ENCODE measurements at regions not wholly inside any gene's neighbourhood (a gene's known extent, or its start where the extent isn't known, plus 50 kb on each side); places are given as distances from the start of the nearest gene placed in this dataset.

DNA sequence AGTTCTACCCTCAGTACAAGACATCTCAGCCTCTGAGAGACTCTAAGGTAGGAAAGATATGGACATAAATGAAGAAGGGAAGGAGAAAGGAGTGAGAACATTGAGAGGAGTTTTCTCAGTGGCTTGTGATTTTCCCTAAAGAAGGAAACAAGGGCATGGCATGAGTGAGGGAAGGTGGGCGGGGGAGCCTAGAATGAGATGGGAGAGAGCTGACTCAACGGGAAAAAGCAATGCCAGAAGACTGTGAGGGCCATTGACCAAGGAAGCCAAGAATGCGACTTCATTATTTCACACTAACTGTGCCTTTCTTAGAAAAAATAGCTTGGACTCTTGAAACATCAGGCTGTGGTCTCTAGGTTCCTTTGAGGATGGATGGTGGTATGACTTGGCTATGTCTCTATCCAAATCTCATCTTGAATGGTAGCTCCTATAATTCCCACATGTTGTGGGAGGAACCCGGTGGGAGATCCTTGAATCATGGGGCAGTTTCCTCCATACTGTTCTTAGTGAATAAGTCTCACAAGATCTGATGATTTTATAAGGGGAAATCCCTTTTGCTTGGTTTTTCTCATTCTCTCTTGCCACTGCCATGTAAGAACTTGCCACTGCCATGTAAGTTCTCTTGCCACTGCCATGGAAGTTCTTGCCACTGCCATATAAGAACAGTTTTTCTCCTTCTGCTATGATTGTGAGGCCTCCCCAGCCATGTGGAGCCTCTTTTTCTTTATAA lies 279.6 kb downstream of the NUAK1 start:
- no peaks in the 10 kb centered on the region for H3K36me3 ChIP-seq (ENCODE audit: control insufficient read depth in 1 of 2, insufficient read depth in 2 of 2, low read length in 2 of 2)
- H3K27me3 ChIP-seq (ENCODE audit: low read depth, low read length): no peaks in the 10 kb centered on the region
- no peak overlapping the region for H3K4me3 ChIP-seq (ENCODE audit: low read depth in 1 of 2, low read length in 2 of 2)
- H3K9me3 ChIP-seq (ENCODE audit: control insufficient read depth in 1 of 2, low read length in 2 of 2): peaks cover 0 to 4% of the 10 kb centered on the region in 2 donors
- H3K27ac ChIP-seq (ENCODE audit: low read length): no peak overlapping the region
- H3K4me1 ChIP-seq (ENCODE audit: control insufficient read depth in 1 of 2, insufficient read depth in 2 of 2, low read length in 2 of 2): no peaks in the 10 kb centered on the region

DNA sequence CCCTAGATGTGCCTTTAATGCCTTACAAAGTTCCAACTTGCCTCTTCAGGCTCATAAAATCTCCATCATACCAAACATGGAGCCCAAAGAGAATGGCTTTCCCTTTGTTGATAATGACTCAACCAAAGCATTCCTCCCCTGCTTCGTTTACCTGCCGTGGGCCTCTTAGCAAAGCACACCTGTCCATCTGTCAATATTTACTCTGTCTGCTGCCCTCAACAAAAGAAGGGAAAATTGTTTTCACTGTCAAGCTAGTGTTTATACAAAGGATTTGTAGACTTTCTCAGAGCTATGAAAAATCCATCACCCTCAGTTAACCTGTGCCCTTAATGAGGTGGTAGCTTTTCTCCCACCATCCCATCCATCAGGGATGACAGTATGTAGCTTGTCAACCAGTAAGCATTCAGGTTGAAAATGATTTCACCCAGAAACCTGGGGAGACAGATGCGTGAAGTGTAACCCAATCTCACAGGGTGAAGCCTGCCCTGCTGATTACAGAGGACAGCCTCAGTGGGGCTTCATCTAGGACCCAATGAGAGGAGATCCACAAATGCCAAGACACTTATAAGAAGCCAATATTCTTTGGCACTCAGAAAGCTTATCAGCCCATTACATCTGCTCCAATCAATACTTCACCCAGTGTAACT lies 278.1 kb downstream of the NUAK1 start:
- H3K9me3 ChIP-seq (ENCODE audit: control insufficient read depth in 1 of 2, low read length in 2 of 2): peaks cover 0 to 4% of the 10 kb centered on the region in 2 donors
- H3K36me3 ChIP-seq (ENCODE audit: control insufficient read depth in 1 of 2, insufficient read depth in 2 of 2, low read length in 2 of 2): no peaks in the 10 kb centered on the region
- H3K27ac ChIP-seq (ENCODE audit: low read length): no peak overlapping the region
- H3K27me3 ChIP-seq (ENCODE audit: low read depth, low read length): no peaks in the 10 kb centered on the region
- H3K4me1 ChIP-seq (ENCODE audit: control insufficient read depth in 1 of 2, insufficient read depth in 2 of 2, low read length in 2 of 2): no peaks in the 10 kb centered on the region
- no peak overlapping the region for H3K4me3 ChIP-seq (ENCODE audit: low read depth in 1 of 2, low read length in 2 of 2)

DNA sequence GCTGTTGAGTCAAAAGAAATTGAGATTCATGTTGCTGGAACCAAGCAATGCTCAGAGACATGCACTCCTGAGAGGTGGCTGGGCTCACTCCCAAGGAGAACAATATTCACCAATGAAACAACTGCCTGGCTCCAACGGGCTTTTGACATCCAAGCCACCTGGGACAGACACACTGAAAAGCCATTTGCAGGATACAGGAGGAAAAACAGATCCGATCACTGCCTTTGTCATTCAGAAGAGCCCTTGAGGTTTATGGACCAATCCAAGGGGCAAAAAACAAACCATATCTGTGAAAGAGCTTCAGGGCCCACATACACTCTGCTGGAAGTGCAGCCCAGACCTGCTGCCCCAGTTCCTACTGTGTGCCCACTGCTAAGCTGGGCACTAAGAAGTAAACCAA lies 277.5 kb downstream of the NUAK1 start:
- Histone ChIP-seq H3K27ac (ENCODE audit: low read length) (no peak overlapping the region), H3K4me3 (ENCODE audit: low read depth in 1 of 2, low read length in 2 of 2) (no peak overlapping the region), H3K9me3 (ENCODE audit: control insufficient read depth in 1 of 2, low read length in 2 of 2) (peaks cover 0 to 4% of the 10 kb centered on the region in 2 donors), H3K27me3 (ENCODE audit: low read depth, low read length) (no peaks in the 10 kb centered on the region), H3K4me1 (ENCODE audit: control insufficient read depth in 1 of 2, insufficient read depth in 2 of 2, low read length in 2 of 2) (no peaks in the 10 kb centered on the region), H3K36me3 (ENCODE audit: control insufficient read depth in 1 of 2, insufficient read depth in 2 of 2, low read length in 2 of 2) (no peaks in the 10 kb centered on the region)

DNA sequence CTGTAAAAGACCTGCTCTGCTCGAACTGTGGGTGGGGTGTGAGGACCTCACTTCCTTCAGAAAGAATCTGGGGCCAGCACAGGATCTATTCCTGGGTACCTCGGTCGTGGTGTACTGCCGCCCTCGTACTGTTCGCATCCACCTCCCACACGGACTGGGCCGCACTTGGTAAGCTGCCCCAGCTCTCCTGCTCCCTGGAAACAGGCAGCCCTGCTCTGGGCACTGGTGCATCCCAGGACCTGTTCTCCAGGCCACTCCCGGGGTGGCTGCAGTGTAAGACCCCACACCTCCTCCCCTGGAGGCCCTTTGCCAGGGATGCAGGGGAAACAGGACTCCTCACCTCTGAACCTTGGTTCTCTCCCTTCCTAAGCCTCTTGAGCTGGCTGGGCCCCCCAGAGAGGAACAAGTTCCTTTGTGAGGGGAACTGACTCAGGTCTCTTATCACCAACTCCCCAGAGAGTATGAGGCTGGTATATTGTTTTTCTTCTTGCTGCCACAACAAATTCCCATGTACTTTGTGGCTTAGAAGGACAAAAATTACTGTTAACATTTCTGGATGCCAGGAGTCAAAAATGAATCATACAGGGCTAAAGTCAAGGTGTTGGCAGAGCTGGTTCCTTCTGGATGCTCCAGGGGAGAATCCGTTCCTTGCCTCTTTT lies 276.5 kb downstream of the NUAK1 start:
- peaks cover 0 to 4% of the 10 kb centered on the region in 2 donors for H3K9me3 ChIP-seq (ENCODE audit: control insufficient read depth in 1 of 2, low read length in 2 of 2)
- H3K4me1 ChIP-seq (ENCODE audit: control insufficient read depth in 1 of 2, insufficient read depth in 2 of 2, low read length in 2 of 2): no peaks in the 10 kb centered on the region
- H3K27ac ChIP-seq (ENCODE audit: low read length): no peak overlapping the region
- no peak overlapping the region for H3K4me3 ChIP-seq (ENCODE audit: low read depth in 1 of 2, low read length in 2 of 2)
- no peaks in the 10 kb centered on the region for H3K36me3 ChIP-seq (ENCODE audit: control insufficient read depth in 1 of 2, insufficient read depth in 2 of 2, low read length in 2 of 2)
- H3K27me3 ChIP-seq (ENCODE audit: low read depth, low read length): no peaks in the 10 kb centered on the region

DNA sequence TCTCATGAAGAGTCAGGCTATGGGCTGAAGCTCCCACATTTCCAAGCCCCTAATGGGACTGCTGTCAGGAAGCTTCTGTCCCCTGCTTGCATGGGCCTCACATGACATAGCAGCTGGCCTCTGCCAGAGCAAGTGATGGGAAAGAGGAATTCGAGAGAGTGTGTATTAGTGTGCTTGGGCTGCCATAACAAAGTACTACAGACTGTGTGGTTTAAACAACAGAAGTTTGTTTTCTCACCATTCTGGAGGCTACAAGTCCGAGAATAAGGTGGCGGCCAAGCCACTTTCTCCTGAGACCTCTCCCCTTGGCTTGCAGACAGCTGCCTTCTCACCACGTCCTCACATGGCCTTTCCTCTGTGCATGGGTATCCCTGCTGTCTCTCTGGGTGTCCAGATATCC lies 274.4 kb downstream of the NUAK1 start:
- Histone ChIP-seq H3K36me3 (ENCODE audit: control insufficient read depth in 1 of 2, insufficient read depth in 2 of 2, low read length in 2 of 2) (no peaks in the 10 kb centered on the region), H3K27ac (ENCODE audit: low read length) (no peak overlapping the region)

DNA sequence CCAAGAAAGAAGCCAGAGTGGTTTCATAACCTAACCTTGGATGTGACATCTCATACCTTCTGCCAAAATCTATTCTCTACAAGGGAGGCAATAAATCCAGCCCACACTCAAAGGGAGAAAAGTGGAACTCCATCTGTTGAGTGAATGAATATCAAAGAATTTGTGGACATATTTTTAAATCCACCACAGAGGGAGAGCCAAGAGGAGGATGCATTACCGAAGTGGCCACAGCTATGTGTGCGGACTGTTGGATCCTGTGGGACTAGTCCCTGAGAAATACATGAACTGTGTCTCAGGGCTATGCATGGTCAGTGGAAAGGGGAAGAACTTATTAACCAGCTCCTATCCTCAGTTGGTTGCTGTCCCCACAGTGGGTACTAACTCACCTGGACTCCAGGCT lies 273.9 kb downstream of the NUAK1 start:
- H3K36me3 ChIP-seq (ENCODE audit: control insufficient read depth in 1 of 2, insufficient read depth in 2 of 2, low read length in 2 of 2): no peaks in the 10 kb centered on the region
- H3K27me3 ChIP-seq (ENCODE audit: low read depth, low read length): no peaks in the 10 kb centered on the region
- H3K9me3 ChIP-seq (ENCODE audit: control insufficient read depth in 1 of 2, low read length in 2 of 2): peaks cover 0 to 4% of the 10 kb centered on the region in 2 donors

More for the DNA sequence above, 274.4 kb downstream of the NUAK1 start:
- Histone ChIP-seq H3K9me3 (ENCODE audit: control insufficient read depth in 1 of 2, low read length in 2 of 2) (peaks cover 0 to 4% of the 10 kb centered on the region in 2 donors), H3K27me3 (ENCODE audit: low read depth, low read length) (no peaks in the 10 kb centered on the region), H3K4me3 (ENCODE audit: low read depth in 1 of 2, low read length in 2 of 2) (no peak overlapping the region), H3K4me1 (ENCODE audit: control insufficient read depth in 1 of 2, insufficient read depth in 2 of 2, low read length in 2 of 2) (no peaks in the 10 kb centered on the region)

DNA sequence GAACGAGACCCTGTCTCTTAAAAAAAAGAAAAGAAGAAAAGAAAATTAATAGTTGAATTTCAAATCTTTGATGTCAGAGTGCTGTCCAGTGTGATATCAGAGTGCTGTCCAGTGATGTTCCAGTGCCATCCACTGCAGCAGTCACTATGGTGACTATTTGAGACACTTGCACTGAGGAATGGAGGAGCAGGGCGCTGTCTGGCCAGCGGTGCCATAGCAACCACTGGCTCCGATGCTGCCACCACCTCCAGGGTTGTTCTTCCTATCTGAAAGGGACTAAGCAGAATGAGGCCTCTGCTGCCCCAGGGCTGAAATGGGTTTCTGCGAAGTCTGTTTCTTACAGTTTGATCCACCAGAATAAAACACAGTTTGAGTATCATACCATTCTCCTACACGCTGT lies 272.9 kb downstream of the NUAK1 start:
- H3K4me1 ChIP-seq (ENCODE audit: control insufficient read depth in 1 of 2, insufficient read depth in 2 of 2, low read length in 2 of 2): no peaks in the 10 kb centered on the region
- no peaks in the 10 kb centered on the region for H3K27me3 ChIP-seq (ENCODE audit: low read depth, low read length)
- peaks cover 0 to 4% of the 10 kb centered on the region in 2 donors for H3K9me3 ChIP-seq (ENCODE audit: control insufficient read depth in 1 of 2, low read length in 2 of 2)
- H3K36me3 ChIP-seq (ENCODE audit: control insufficient read depth in 1 of 2, insufficient read depth in 2 of 2, low read length in 2 of 2): no peaks in the 10 kb centered on the region
- H3K4me3 ChIP-seq (ENCODE audit: low read depth in 1 of 2, low read length in 2 of 2): no peak overlapping the region
- no peak overlapping the region for H3K27ac ChIP-seq (ENCODE audit: low read length)

More for the DNA sequence above, 273.9 kb downstream of the NUAK1 start:
- Histone ChIP-seq H3K27ac (ENCODE audit: low read length) (no peak overlapping the region), H3K4me1 (ENCODE audit: control insufficient read depth in 1 of 2, insufficient read depth in 2 of 2, low read length in 2 of 2) (no peaks in the 10 kb centered on the region), H3K4me3 (ENCODE audit: low read depth in 1 of 2, low read length in 2 of 2) (no peak overlapping the region)

DNA sequence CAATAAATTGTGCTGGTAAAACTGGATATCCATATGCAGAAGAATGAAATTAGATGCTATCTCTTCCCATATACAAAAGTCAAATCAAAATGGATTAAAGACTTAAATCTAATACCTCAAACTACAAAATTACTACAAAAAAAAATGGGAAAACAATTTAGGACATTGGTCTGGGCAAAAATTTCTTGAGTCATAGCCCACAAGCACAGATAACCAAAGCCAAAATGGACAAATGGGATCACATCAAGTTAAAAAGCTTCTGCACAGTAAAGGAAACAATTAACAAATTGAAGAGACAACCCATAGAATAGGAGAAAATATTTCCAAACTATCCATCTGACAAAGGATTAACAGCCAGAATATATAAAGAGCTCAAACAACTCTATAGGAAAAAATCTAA lies 264.6 kb downstream of the NUAK1 start:
- no peaks in the 10 kb centered on the region for H3K4me1 ChIP-seq (ENCODE audit: control insufficient read depth in 1 of 2, insufficient read depth in 2 of 2, low read length in 2 of 2)
- no peak overlapping the region for H3K27ac ChIP-seq (ENCODE audit: low read length)

DNA sequence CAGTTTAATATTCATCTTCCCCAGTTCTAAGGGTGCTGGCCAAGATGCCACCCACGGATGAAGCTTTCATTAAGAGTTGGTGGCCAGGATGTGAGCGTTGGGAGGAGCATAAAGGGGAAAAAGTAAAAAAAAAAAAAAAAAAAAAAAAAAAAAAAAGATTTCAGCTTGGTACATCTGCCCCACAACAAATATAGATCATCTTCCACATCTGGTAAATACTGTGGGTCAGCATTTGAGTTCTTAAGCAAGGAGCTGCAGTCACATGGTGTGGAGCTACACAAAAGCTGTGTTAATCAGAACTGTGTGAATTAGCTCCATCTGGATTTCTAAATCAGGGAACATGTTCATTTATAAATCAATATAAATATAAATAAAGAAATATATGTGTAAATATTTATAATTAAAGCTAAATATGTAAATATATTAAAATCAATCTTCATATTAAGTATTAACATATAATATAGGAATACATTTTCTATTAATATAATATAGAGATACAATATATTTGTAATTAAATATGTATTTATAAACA lies 262.3 kb downstream of the NUAK1 start:
- Histone ChIP-seq H3K36me3 (ENCODE audit: control insufficient read depth in 1 of 2, insufficient read depth in 2 of 2, low read length in 2 of 2) (no peaks in the 10 kb centered on the region), H3K27me3 (ENCODE audit: low read depth, low read length) (no peaks in the 10 kb centered on the region), H3K27ac (ENCODE audit: low read length) (no peak overlapping the region), H3K9me3 (ENCODE audit: control insufficient read depth in 1 of 2, low read length in 2 of 2) (peaks cover 0 to 2% of the 10 kb centered on the region in 2 donors), H3K4me3 (ENCODE audit: low read depth in 1 of 2, low read length in 2 of 2) (no peak overlapping the region), H3K4me1 (ENCODE audit: control insufficient read depth in 1 of 2, insufficient read depth in 2 of 2, low read length in 2 of 2) (no peaks in the 10 kb centered on the region)

More for the DNA sequence above, 264.6 kb downstream of the NUAK1 start:
- H3K9me3 ChIP-seq (ENCODE audit: control insufficient read depth in 1 of 2, low read length in 2 of 2): peaks cover 0 to 2% of the 10 kb centered on the region in 2 donors
- no peak overlapping the region for H3K4me3 ChIP-seq (ENCODE audit: low read depth in 1 of 2, low read length in 2 of 2)
- H3K36me3 ChIP-seq (ENCODE audit: control insufficient read depth in 1 of 2, insufficient read depth in 2 of 2, low read length in 2 of 2): no peaks in the 10 kb centered on the region
- H3K27me3 ChIP-seq (ENCODE audit: low read depth, low read length): no peaks in the 10 kb centered on the region

DNA sequence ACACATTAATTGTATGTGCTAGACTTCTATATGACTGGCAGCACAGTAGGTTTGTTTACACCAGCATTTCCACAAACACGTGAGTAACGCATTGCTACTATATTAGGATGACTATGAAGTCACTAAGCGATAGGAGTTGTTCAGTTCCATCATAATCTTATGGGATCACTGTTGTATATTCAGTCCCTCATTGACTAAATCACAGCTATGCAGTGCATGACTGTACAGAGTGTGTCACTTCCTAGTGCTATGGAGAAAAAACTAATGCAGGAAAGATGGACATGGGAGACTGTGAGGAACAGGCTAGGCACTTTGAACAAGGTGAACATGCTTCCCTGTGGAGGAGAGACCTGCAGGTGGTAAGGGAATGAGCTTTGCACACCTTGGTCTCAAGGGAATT lies 259.8 kb downstream of the NUAK1 start:
- H3K9me3 ChIP-seq (ENCODE audit: control insufficient read depth in 1 of 2, low read length in 2 of 2): no peaks in the 10 kb centered on the region
- peaks cover 0 to 5% of the 10 kb centered on the region in 2 donors for H3K4me1 ChIP-seq (ENCODE audit: control insufficient read depth in 1 of 2, insufficient read depth in 2 of 2, low read length in 2 of 2)
- H3K27ac ChIP-seq (ENCODE audit: low read length): no peak overlapping the region
- no peak overlapping the region for H3K4me3 ChIP-seq (ENCODE audit: low read depth in 1 of 2, low read length in 2 of 2)
- H3K27me3 ChIP-seq (ENCODE audit: low read depth, low read length): no peaks in the 10 kb centered on the region
- H3K36me3 ChIP-seq (ENCODE audit: control insufficient read depth in 1 of 2, insufficient read depth in 2 of 2, low read length in 2 of 2): no peaks in the 10 kb centered on the region

DNA sequence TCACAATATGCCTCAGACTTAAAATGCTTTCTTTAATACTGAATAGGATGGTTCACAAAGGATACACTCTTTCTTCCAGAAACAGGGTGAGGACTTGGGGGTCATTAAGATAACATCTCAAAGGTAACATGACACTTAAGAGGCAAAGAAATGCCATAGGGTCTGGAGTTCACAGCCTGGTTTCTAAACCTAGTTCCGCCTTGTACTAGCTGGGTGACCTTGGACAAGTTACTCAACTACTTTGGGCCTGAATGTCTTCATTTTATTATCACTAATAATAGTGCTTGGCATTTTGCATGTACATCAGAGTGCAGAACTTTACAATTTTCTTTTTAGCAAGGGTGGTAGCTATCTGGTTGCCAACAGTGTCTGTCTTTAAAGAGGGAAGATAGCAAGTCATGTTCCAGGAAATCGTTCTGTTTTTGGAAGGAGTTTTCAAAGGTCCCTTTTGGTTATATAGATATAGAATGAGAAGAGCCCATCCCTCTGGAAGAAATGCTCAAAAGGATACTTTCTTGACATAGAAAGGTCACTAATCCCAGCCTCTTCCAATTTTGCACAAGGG lies 257.8 kb downstream of the NUAK1 start:
- Histone ChIP-seq H3K36me3 (ENCODE audit: control insufficient read depth in 1 of 2, insufficient read depth in 2 of 2, low read length in 2 of 2) (no peaks in the 10 kb centered on the region), H3K4me1 (ENCODE audit: control insufficient read depth in 1 of 2, insufficient read depth in 2 of 2, low read length in 2 of 2) (peaks cover 0 to 5% of the 10 kb centered on the region in 2 donors), H3K27me3 (ENCODE audit: low read depth, low read length) (no peaks in the 10 kb centered on the region), H3K9me3 (ENCODE audit: control insufficient read depth in 1 of 2, low read length in 2 of 2) (no peaks in the 10 kb centered on the region), H3K4me3 (ENCODE audit: low read depth in 1 of 2, low read length in 2 of 2) (no peak overlapping the region), H3K27ac (ENCODE audit: low read length) (no peak overlapping the region)
